OCI-LY7 (cell line): ENCODE measurements at regions not wholly inside any gene's neighbourhood (a gene's known extent, or its start where the extent isn't known, plus 50 kb on each side); places are given as distances from the start of the nearest gene placed in this dataset.

Experiments used
- BruUV-seq: library from RNA; stranded (reverse); fragments of 400-500 nt; replicated peaks from 2 replicates; lab custom pipeline; 2021; lab: Mats Ljungman, UMichigan
- CTCF ChIA-PET: fragments of 300-600 bp; sonication (Branson Sonifier 250); formaldehyde crosslinking; loops from one replicate; lab custom pipeline; 2022; ENCODE audit warnings: antibody characterized with exemption; ENCODE audit not compliant: unreplicated experiment; lab: Charles Lee
- POLR2A ChIA-PET: fragments of 300-600 bp; sonication (Branson Sonifier 250); formaldehyde crosslinking; loops from one replicate; lab custom pipeline; 2022; ENCODE audit warnings: antibody characterized with exemption; lab: Charles Lee
- DNase-seq: peaks from one replicate; pipeline ENCODE4 v3.0.0-alpha.2; 2015; ENCODE audit warnings: low spot score
- H2AFZ ChIP-seq: fragments of 200-600 bp; sonication (generic), shearing (Covaris generic); 2 replicates; pipeline ENCODE4 v1.6.1; 2014; ENCODE audit warnings: mild to moderate bottlenecking, antibody characterized with exemption, low read length, moderate library complexity
- H3K27ac ChIP-seq: fragments of 200-600 bp; sonication (generic); 2 replicates; pipeline ENCODE4 v1.5.1; 2014; ENCODE audit warnings: mixed run types, low read depth, mild to moderate bottlenecking, moderate library complexity, low read length, inconsistent platforms; ENCODE audit not compliant: poor library complexity, severe bottlenecking
- H3K36me3 ChIP-seq: fragments of 200-600 bp; sonication (generic); 2 replicates; pipeline ENCODE4 v1.6.1; 2014; ENCODE audit warnings: mild to moderate bottlenecking, antibody characterized with exemption, low read length, moderate library complexity, mixed read lengths; ENCODE audit not compliant: insufficient read depth
- H3K4me1 ChIP-seq: fragments of 200-600 bp; sonication (generic); 2 replicates; pipeline ENCODE4 v1.5.1; 2014; ENCODE audit warnings: mild to moderate bottlenecking, low read length; ENCODE audit not compliant: insufficient read depth, poor library complexity, severe bottlenecking
- H3K4me2 ChIP-seq: fragments of 200-600 bp; sonication (generic); 2 replicates; pipeline ENCODE4 v1.6.1; 2014; ENCODE audit warnings: mild to moderate bottlenecking, low read length
- H3K4me3 ChIP-seq: fragments of 200-600 bp; sonication (generic); 2 replicates; pipeline ENCODE4 v1.5.1; 2014; ENCODE audit warnings: mild to moderate bottlenecking, low read depth, low read length; ENCODE audit not compliant: poor library complexity, severe bottlenecking
- H3K79me2 ChIP-seq: fragments of 200-600 bp; sonication (generic); 2 replicates; pipeline ENCODE4 v1.6.1; 2016; ENCODE audit warnings: low read depth, mild to moderate bottlenecking, low read length, moderate library complexity, mixed read lengths; ENCODE audit not compliant: insufficient read depth
- H3K9me2 ChIP-seq: fragments of 200-600 bp; sonication (generic); 2 replicates; pipeline ENCODE4 v1.6.1; 2016; ENCODE audit warnings: mild to moderate bottlenecking, low read length, mixed read lengths; ENCODE audit not compliant: insufficient read depth
- H3K9me3 ChIP-seq: fragments of 200-600 bp; sonication (generic); 2 replicates; pipeline ENCODE4 v1.6.1; 2014; ENCODE audit warnings: mild to moderate bottlenecking, mixed run types, low read length, mixed read lengths
- H4K20me1 ChIP-seq: fragments of 200-600 bp; sonication (generic); 2 replicates; pipeline ENCODE4 v1.6.1; 2014; ENCODE audit warnings: mild to moderate bottlenecking, antibody characterized with exemption, low read length, moderate library complexity, mixed read lengths; ENCODE audit not compliant: insufficient read depth
- CTCF ChIP-seq: fragments of 200-600 bp; sonication (generic); conservative IDR thresholded peaks from 2 replicates; pipeline ENCODE4 v1.5.1; 2014; ENCODE audit warnings: mild to moderate bottlenecking, antibody characterized with exemption, low read length, moderate library complexity, mixed read lengths
- EZH2phosphoT487 ChIP-seq: fragments of 200-600 bp; sonication (generic); IDR thresholded peaks from 2 replicates; pipeline ENCODE4 v1.6.1; 2018; ENCODE audit warnings: low read depth, borderline replicate concordance, mild to moderate bottlenecking, mixed run types, antibody characterized with exemption, low read length, moderate library complexity, mixed read lengths
- intact Hi-C: fragments of 100-400 bp; cut with micrococcal nuclease; formaldehyde crosslinking; loops from one replicate; pipeline ENCODE4 v1.10.0; 2022; ENCODE audit not compliant: unreplicated experiment

- Histone ChIP-seq H3K4me2 (no peak overlapping the region), H3K9me3 (no peaks in the 10 kb centered on the region), H3K4me3 (no peak overlapping the region), H3K4me1 (no peaks in the 10 kb centered on the region), H3K27ac (no peak overlapping the region), H3K36me3 (no peaks in the 10 kb centered on the region), H4K20me1 (no peaks in the 10 kb centered on the region), H3K79me2 (no peaks in the 10 kb centered on the region), H3K9me2 (no peaks in the 10 kb centered on the region), H2AFZ (no peak overlapping the region)
- ChIA-PET CTCF (no interaction called here), POLR2A (no interaction called here)
- no peak for DNase-seq
- BruUV-seq, result no TSS peak
- intact Hi-C loops, result no loop called here
- no peak for TF ChIP-seq EZH2phosphoT487
- no peak for TF ChIP-seq CTCF
Measured at GRCh38 chr7:81235997-81236396, 317.1 kb upstream of the SEMA3C start.

- DNase-seq, result no peak
- H3K27ac ChIP-seq, result no peak overlapping the region
- no peak overlapping the region for H3K4me3 ChIP-seq
- intact Hi-C loops, result no loop called here
- no peaks in the 10 kb centered on the region for H4K20me1 ChIP-seq
- H3K4me1 ChIP-seq, result no peaks in the 10 kb centered on the region
- ChIA-PET POLR2A (interaction anchor here (0.6 kb wide), 1 partner anchor 46 kb away, joined by 3 read pairs; no protein-coding TSS in a partner anchor), CTCF (no interaction called here)
- no peaks in the 10 kb centered on the region for H3K36me3 ChIP-seq
- H3K9me2 ChIP-seq, result no peaks in the 10 kb centered on the region
- no peaks in the 10 kb centered on the region for H3K9me3 ChIP-seq
- TF ChIP-seq CTCF (no peak), EZH2phosphoT487 (no peak)
- no peak overlapping the region for H3K4me2 ChIP-seq
- H3K79me2 ChIP-seq, result no peaks in the 10 kb centered on the region
- no TSS peak for BruUV-seq
- H2AFZ ChIP-seq, result no peak overlapping the region
Measured at GRCh38 chr7:81234896-81235295, 316.0 kb upstream of the SEMA3C start.

GRCh38 chr7:81233208-81233940 lies 314.5 kb upstream of the SEMA3C start:
- Histone ChIP-seq H2AFZ (no peak overlapping the region), H3K9me3 (no peaks in the 10 kb centered on the region), H4K20me1 (no peaks in the 10 kb centered on the region), H3K36me3 (no peaks in the 10 kb centered on the region), H3K79me2 (no peaks in the 10 kb centered on the region), H3K4me1 (no peaks in the 10 kb centered on the region), H3K4me2 (no peak overlapping the region), H3K4me3 (no peak overlapping the region), H3K27ac (no peak overlapping the region), H3K9me2 (no peaks in the 10 kb centered on the region)
- DNase-seq, result no peak
- no TSS peak for BruUV-seq
- TF ChIP-seq CTCF (no peak), EZH2phosphoT487 (no peak)
- ChIA-PET POLR2A (no interaction called here), CTCF (no interaction called here)
- intact Hi-C loops, result no loop called here
